Suppressor macrophage treated with lipopolysaccharide for 1 hour (primary cell): ENCODE measurements at regions not wholly inside any gene's neighbourhood (a gene's known extent, or its start where the extent isn't known, plus 50 kb on each side); places are given as distances from the start of the nearest gene placed in this dataset.

Source experiments
- DNase-seq, 3 donors: peaks; one replicate each; pipeline ENCODE4 v3.0.0-alpha.2; 2020 to 2022

DNA sequence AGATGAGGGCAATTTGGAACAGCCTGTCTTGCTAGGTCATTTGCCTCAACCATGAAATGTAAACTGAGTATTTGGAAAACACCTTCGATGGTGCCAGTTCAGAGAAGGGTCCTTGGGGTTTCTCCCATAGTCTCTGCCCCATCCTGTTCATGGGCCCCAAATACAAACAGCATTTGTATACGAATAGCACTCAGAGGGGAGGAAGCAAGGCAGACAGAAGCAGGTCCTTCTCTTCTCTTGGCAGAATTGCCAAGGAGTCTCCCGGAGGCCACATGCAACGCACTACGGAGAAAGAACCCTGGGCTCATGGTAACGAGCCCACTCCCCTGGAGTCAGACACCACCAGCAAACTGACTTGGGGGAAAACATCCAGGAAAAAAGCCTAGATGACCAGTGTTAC, 162.1 kb downstream of the RAB11FIP2 start:
- DNase-seq, result no peak

DNA sequence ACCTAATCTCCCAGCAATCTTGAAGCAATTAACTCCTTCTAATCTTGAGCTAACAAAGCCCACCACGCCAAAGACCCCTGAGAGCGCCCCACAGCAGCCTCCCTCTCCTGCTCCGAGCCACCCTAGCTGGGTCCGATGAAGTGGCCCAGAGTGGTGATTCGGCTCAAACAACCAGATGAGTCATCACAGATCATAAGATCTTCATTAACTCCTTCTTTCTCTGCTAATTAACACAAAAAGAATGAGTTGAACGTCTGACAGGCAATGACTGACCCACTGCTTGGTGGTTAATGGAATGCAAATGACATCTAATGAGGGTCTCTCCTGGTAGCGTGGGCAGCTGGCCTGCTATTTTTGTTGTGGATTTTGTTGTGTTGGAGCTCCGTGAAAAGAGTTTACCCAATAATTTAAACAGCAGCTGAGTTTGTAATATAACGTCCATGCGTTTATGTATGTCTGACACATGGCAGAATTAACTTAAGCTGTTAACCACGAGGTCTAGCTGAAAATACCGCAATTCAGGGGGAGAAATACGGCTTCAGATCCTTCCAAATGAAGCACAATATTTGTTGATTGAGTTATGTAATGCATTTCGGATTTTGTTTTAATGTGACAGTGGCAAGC, 161.4 kb downstream of the RAB11FIP2 start:
- no peak for DNase-seq

DNA sequence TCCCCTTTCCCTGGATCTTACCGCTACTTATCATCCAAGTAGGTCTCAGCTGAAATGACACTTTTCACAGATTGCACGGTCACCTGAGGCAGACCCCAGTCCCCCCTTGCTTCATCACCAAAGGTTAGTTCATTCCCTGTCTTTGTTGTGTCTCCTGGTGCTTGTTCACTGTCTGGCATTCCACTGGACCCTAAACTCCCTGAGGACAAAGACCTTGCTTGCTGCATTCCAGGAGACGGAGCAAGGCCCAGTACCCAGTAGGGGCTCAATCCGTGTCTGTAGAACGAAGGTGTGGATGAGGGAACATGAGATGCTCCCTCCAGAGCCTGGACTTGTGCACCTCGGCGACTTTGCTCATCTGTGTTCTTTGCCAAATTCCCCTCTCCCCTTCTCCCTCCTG, 160.0 kb downstream of the RAB11FIP2 start:
- no peak for DNase-seq

DNA sequence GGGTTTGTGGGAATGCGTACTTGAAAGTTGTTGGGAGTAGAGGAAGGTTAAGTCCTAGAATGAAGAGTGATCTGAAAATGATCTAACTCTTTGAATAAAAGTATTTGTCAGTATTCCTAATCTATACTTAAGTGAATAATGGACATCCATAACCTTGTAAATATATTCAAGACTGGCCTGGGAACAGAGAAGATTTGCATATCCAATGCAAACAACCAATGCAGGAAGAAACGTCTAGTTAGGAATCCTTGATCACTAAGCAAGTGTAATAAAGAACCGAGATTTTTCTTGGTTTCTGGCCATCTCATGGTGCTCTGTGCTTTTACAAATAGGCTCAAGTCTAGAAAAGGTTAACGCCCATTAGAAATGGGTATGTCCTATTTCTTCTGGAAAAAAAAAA, 157.1 kb downstream of the RAB11FIP2 start:
- DNase-seq, result no peak

DNA sequence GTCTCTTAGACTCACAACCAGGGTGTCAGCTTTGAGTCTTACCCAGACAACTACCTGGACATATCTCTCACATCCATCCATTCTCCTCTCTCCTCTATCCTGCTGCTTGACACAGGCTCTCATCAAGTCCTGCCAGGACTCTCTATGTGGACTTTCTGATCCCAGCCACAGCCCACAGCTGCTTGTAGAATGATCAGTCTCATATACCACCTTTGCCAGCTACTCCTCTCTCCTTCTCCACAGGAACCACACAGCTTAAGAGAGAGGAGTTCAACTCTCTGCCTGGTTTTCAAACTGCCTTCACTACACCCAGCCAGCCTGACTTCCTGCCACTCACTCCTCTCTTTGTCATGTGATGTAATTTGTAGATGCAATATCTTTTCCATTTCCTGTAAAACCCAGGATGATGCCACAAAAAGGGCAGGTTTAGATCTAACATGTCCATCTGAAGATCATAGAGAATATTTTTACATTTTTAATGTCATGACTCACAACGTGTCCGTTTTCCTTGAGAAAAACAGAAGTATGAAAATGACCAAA, 154.0 kb downstream of the RAB11FIP2 start:
- no peak for DNase-seq

DNA sequence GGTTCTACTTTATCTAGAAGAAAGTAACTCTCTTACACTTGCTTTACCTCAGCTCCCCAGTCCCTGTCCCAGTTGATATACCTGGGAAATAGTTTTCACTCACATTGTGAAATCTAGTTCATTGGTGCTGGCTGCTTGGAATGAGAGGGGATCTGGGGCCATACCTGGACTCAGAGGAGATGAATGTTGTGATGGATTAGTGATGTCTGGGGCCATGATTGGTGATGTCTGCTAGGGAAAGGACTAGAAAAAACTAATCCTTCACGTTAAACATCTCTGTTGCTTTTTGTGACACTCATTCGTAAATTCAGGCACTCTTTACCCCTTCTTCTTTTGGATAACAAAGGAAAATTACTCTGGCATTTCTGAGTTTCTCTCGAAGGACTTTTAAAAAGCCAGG, 152.4 kb downstream of the RAB11FIP2 start:
- DNase-seq, result no peak

DNA sequence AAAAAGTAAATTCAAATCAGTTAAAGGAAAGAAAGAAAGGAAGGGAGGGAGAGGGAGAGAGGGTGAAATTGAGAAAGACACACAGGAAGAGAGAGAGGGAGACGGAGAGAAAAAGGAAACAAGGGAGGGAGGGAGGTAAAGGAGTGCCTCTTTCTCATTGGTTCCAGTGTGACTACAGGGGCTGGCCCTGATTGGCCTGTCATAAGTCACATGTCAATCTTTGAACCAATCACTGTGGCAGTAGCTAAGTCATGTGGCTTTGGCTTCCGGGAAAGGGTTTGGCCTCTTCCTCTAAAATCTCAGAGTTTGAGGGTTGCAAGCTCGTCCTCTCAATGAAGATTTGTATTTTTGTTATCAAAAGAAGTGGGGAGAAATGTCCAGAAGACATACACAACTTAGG, 150.2 kb downstream of the RAB11FIP2 start:
- no peak for DNase-seq

DNA sequence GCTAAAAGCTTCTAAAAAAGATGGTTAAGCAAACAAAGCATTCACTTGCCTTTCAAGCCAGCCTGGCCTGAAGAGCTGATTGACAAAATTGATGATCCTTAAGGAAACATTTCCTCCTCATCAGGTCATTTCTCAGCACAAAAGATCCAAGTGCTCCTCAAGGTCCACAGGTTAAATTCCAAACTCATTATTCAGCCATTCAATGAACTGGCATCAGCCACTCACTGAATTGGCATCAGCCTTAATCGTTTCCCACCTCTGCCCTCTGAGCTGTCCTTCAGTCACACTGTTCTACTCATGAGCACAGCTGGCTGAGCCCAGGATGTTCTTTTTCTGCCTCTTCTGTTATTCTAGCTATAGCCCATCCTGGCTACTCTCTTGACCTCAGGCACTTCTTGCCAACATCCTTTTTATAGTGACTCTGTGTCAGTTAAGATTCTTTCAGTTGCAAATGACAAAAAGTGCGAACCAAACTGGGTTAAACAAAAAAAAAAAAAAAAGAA, 147.5 kb downstream of the RAB11FIP2 start:
- no peak for DNase-seq

DNA sequence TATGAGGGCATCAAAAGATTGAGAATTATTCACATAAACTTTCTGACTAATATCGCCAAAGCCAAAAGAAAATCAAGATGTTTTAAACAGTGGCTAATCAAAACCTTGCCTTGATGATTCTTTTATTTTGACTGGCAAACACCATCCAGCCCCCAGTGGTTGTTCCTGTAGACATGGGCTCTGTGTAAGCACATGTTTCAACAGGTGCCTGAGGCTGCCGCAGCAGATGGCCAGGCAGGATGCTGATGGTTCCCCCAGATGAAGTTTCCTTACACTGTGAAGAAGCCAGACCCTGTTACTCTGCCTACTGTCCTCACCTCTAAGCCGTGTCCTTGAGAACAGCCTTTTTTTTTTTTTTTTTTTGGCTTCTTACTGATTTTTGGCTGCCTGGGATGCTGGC, 146.5 kb downstream of the RAB11FIP2 start:
- no peak for DNase-seq

DNA sequence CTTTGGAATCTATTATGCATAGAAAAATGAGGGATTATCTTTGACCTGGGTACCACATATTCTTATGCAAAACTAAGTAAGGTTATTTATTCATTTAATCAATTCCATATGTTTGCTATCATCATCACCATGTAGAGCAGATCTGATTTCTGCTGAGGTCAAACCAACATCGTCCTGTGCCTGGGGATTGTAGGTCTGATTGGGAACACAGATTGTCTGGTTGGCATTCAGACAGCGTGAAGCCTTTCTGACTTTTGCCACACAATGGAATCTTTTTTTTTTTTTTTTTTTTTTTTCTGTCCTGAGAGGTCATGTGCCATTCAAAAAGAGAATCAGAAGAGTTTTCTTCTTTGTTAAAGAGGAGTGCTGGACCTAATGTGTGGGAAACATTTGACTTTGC, 142.9 kb downstream of the RAB11FIP2 start:
- DNase-seq, result no peak

DNA sequence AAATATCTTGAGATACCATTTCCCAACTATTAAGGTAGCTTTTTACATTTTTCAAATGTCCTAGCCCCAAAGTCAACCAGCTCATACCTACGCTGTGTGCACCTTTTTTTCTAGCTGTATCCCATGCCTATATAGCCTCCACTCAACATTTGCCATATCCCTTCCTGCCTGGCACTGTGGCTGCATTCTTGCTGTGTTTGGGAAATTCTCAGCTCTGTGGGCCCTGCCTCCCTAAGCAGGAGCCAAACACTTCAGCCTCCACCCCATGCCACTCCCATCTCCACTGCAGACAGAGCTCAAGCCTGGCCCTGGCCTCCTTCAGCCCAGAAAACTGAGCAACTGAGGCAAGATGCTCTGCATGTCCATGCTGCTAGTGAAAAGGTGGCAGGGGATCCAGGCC, 141.3 kb downstream of the RAB11FIP2 start:
- DNase-seq, result no peak

DNA sequence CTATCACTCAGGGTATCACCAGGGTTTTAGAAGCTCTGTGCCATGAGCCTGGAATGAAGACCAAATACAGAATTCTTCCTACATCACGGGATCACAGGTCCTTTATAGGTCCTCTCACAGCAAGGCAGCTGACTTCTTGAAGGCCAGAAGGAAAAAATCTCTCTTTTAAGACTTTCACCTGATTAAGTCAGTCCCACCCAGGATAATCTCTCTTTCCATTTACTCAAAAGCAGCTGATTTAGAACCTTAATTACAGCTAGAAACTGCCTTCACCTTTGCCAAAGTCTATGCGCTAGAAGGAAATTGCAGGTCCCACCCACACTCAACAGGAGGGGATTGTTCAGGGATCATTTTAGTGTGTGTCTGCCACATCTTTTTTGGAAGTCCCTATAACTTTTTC, 135.1 kb downstream of the RAB11FIP2 start:
- no peak for DNase-seq

DNA sequence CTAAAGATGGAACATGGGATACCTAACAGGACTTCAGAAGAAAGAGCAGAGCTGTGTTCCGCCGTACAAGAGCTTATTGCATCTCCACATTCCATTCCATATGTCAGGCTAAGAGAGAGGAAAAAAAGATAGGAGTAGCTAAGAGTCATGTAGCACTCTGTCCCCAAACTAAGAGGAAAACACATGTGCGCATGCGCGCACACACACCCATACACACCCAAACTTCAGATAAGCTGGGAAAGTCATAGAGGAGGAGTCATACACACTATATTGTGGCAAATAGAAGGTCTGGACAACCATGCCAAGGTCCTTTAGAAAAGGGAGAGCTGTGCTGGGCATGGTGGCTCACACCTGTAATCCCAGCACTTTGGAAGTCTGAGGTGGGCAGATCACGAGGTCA, 132.4 kb downstream of the RAB11FIP2 start:
- DNase-seq, result no peak

DNA sequence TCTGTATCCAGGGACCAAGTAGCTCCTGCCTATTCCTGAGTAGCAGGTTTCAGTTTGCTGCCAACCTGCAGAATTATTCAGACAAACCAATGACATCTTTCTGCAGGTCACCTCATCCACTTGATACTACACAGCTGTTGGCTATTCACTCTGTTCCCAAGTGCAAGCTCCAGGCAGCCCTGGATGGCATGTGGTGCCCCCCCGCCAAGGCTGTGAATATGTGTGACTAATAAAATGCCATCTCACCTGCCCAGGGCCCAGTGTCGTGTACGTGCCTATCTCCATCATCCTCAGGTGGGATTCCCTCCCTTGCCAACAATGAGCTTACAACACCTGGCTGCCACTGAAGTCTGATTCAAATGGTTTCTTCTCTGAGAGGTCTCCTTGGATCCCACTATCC, 125.8 kb downstream of the RAB11FIP2 start:
- DNase-seq, result no peak

DNA sequence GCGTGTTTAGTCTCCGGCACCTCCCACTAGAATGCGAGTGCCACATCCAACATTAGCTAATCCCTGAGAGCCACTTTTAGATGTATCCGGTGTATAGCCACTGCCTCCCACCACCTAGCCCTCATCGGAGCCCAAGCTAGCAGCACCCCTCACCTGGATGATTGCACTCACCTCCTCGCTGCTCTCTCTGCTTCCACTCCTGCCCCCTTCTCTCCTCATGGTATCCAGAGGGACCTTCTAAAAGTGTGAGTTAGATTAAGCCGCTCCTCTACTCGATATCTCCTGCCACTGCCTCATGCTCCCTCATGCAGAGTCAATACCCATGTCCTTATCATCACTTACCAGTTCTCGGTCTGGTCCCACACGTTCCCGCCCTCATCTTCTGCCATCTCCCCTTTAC, 125.3 kb downstream of the RAB11FIP2 start:
- no peak for DNase-seq

DNA sequence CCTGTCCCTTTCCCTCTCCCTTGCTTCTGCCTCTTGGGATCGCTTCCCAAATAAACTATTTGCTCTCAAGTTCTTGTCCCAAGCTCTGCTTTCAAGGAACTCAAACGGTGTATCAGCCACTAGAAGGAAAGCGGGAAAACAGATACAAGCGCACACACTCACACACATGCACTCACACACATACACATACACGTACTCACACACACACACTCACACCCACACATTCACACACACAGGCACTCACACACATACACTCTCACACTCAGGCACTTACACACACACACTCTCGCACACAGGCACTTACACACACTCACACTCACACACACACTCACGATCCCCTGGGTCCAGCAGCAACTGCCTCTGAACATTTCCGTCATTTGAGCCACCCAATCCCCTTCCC, 121.9 kb downstream of the RAB11FIP2 start:
- no peak for DNase-seq

DNA sequence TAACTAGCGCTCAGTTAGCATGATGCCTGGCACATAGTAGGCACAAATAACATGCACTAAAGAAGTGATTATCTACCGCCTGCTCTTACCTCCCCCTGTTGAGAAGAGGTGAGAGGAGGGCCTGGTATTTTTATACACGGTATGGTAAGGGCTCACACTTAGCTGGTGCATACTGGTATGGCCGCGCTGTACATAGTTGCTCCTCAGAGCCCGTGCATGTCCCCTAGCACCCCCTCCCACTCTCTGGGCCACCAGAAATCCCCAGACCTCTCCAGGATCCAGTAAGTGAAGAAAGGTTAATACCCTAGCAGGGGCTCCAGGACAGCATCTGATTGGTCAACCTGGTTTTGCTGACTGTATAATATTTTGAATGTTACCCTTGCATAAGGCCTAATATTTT, 121.4 kb downstream of the RAB11FIP2 start:
- DNase-seq, result no peak

DNA sequence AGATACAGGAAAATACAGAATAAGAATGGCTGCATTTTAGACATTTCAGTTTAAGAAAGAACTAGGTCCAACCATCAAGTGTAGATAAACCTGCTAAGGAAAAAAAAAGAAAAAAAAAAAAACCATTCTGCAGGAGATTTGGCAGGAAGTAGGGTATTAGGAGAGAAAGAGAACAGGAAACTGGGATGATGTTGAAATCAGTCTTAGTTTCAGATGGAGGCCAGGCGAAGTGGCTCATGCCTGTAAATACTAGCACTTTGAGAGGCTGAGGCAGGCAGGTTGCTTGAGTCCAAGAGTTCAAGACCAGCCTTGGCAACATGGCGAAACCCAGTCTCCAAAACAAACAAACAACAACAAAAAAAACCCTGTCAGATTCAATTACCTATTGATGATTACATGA, 120.2 kb downstream of the RAB11FIP2 start:
- DNase-seq, result no peak

DNA sequence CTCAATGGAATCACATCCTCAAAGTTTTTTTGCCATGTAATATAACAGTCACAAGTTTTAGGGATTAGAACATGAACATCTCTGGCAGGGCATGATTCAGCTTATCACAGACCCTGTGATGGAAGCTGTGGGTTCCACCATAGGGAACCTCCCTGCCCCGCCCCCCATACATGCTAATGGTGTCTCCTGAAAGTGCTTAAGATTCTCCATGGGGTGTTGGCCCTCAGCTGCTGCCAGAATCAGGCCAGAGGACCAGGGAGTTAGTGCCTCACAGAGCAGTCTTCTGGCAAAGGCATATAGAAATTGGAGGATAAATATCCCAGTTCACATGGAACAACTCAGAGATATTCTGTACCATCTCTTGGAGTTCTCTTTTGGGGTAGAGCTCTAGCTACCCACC, 119.4 kb downstream of the RAB11FIP2 start:
- DNase-seq, result no peak

DNA sequence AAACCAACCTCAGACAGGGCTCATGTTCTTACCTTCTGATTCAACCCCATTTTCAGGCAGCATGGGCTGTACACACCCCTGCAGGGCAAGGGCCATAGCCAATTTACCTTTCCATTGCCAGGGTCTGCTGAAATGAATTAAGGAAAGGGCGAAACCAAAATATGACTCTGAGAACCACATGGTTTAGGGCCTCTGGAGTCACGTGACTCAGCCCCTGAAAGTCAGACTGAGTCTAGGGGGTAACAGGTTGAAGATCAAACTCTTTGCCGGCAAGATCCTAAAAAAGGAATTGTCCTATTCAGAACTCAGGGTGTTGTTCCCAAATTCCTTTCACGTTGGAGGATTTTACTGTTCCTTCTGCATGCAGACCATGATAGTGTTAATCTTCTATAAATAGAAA, 118.9 kb downstream of the RAB11FIP2 start:
- no peak for DNase-seq

DNA sequence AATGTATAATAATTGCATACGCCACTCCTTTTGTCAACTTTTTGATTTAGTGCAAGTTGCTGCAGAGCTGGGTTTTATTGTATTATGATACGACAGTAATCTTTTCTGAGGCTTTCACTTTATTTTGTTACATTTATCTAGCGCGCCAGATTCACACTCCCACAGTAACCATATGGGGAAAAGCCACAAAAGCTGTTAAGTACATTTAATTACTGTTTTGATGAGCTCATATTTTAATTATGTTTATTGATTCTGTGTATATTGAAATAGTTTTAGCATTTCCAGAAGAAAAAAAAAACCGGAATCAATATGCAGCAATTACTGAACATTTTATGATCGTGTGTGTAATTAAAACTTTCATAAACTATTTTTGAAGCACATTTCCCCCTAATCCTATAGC, 118.5 kb downstream of the RAB11FIP2 start:
- DNase-seq, result no peak

DNA sequence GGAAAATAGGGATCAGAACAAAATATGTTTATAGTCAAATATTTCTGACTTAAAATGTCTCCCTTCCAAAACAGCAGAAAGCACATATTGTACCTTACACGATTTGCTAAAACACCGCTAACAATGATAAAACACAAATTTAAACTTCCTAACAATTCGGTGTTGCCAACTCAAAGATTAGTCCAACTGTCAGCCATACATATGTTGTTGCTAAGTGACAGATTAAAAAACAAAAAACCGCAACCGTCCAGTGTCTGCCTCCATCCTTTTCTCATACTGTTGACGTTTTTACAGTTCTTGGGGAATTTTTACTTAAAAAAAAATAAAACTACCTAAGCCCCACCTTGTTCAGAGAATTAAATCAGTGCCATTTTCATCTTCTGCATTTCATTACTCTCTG, 118.0 kb downstream of the RAB11FIP2 start:
- DNase-seq, result no peak

DNA sequence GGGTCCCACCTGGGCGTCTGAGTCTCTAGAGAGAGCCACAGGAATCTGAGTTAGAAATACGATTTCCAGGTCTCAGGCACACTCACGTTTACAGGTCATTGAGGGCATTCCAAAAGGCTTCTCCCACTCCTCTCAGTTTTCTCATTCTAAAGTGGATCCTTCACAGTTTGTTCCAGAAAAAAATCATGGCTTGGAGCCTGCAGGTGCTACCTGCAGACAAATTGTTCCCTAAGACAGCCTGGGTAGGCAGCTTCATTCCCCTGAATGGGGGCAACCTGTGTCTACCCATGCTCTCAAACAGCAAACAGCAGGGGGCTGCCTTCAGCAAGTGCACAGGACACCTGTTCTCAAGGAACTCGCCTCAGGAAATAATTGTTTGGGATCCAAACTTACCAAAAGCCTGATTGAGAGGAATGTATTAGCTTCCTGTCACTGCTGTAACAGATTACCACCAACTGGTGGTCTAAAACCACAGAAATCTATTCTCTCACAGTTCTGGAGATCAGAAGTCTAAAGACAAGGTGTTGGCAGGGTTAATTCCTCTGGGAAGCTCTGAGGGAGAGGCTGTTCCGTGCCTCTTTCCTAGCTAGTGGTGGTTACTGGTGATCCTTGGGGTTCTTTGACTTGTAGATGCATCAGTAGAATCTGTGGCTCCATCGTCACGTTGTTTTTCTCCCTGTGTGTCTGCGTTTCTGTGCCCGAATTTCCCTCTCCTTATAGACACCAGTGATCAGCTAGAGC, 117.2 kb downstream of the RAB11FIP2 start:
- DNase-seq, result no peak

DNA sequence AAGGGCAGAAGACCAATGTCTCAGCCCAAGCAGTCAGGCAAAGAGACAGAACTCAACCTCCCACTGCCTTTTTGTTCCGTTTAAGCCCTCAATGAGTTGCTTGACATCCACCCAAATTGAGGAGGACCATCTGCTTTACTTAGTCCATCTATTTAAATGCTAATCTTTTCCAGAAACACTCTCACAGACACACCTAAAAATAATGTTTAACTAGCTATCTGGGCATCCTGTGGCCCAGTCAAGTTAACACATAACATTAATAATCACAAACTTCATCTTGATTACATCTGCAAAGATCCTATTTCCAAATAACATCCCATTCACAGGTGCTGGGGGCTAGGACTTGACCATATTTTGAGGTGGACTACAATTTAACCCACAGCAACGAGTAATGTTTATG, 115.7 kb downstream of the RAB11FIP2 start:
- DNase-seq, result no peak

DNA sequence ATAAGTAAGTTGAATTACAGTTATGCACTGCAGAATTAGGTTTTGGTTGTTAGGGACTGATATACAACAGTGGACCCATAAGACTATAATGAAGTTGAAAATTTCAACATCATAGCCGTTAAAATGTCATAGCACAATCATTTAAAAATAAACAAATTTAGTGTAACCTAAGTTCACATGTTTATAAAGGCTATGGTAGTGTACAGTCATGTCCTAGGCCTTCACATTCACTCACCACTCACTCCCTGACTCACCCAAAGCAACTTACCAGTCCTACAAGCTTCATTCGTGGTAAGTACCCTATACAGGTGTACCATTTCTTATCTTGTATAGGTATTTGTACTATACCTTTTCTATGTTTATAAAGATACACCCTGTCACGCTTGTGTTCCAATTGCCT, 113.7 kb downstream of the RAB11FIP2 start:
- no peak for DNase-seq
